ENCODE measurements at regions not wholly inside any gene's neighbourhood (a gene's known extent, or its start where the extent isn't known, plus 50 kb on each side); places are given as distances from the start of the nearest gene placed in this dataset.
"Not testable (repeated sequence)": the region's sequence is repeated elsewhere in the genome, so short reads cannot be mapped to it uniquely, and the experiment has no call there.

DNA sequence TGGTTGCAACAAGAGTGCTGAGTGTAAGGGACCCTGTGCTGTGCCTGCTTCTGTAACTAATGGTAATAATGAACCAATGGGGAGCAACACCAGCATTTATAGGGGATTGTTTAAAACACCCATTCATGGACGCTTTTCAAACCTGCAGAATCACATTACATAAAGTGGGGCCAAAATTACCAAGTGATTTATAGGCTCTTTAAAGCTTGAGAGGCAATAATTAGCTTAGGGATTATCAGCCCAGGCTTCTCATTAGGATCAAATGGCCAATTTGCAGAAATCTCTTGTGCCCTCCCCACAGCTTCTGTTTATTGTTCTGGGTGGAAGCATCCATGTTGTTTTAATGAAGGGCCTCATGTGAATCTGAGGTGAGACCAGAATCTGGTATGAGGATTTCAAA lies 125.5 kb downstream of the ZNF486 start:
- DNase-seq (ENCODE audit: low read depth): not testable (repeated sequence)

DNA sequence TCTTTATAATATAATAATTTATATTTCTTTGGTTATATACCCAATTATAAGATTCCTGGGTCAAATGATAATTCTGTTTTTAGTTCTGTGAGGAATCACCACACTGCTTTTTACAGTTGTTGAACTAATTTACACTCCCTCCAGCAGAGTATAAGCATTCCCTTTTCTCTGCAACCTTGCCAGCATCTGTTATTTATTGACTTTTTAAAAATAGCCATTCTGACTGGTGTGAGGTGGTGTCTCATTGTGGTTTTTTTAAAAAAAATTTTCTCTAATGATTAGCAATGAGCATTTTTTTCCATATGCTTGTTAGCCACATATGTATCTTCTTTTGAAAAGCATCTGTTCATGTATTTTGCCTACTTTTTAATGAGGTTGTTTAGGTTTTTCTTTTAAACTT lies 122.2 kb downstream of the ZNF486 start:
- DNase-seq (ENCODE audit: low read depth): no peak

DNA sequence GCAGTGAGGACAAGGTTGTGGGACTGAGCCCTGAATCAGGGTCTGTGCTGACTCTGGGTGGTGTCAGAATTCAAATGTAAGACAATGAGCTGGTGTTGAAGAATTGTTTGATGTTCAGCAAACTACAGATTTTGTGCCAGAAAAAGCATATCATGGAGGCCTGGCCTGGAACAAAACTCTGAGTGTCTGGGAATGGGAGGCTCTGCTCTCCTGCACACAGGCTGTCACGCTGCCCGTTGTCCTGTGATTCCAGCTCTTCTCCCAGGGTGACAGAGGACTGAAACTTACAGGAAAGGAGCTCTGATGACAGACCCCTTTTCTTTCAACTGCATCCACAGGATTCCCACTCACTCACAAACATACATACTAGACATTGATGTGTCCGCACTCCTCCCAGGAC lies 120.1 kb downstream of the ZNF486 start:
- DNase-seq (ENCODE audit: low read depth): no peak

DNA sequence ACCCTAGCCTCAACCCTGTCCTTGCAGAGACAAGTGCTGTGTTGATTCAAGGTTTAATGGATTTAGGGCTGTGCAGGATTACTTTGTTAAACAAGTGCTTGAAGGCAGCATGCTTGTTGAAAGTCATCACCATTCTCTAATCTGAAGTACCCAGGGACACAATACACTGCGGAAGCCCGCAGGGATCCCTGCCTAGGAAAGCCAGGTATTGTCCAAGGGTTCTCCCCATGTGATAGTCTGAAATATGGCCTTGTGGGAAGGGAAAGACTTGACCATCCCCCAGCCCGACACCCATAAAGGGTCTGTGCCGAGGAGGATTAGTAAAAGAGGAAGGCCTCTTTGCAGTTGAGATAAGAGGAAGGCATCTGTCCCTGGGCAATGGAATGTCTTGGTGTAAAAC lies 118.9 kb downstream of the ZNF486 start:
- DNase-seq (ENCODE audit: low read depth): not testable (repeated sequence)

DNA sequence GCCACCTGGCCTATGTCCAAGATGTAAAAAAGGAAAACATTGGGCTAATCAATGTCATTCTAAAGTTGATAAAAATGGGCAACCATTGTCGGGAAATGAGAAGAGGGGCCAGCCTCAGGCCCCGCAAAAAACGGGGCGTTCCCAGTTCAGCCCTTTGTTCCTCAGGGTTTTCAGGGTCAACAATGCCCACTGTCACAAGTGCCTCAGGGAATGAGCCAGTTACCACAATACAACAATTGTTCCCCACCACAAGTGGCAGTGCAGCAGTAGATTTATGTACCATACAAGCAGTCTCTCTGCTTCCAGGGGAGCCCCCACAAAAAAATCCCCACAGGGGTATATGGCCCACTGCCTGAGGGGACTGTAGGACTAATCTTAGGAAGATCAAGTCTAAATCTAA lies 112.5 kb downstream of the ZNF486 start:
- DNase-seq (ENCODE audit: low read depth): no peak

DNA sequence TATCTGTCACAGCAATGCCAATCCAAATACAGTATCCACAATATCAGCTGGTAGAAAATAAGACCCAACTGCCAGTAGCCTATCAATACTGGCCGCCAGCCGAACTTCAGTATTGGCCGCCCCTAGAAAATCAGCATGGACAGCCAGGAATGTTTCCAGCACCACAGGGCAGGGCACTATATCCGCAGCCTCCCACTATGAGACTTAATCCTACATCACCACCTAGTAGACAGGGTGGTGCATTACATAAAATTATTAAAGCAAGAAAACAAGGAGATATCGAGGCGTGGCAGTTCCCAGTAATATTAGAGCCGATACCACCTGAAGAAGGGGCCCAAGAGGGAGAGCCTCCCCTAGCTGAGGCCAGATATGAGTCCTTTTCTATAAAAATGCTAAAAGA lies 111.3 kb downstream of the ZNF486 start:
- DNase-seq (ENCODE audit: low read depth): no peak

DNA sequence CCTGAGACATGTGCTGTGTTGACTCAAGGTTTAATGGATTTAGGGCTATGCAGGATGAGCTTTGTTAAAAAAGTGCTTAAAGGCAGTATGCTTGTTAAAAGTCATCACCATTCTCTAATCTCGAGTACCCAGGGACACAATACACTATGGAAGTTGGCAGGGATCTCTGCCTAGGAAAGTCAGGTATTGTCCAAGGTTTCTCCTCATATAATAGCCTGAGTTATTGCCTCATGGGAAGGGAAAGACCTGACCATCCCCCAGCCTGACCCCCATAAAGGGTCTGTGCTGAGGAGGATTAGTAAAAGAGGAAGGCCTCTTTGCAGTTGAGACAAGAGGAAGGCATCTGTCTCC lies 109.7 kb downstream of the ZNF486 start:
- not testable (repeated sequence) for DNase-seq (ENCODE audit: low read depth)

DNA sequence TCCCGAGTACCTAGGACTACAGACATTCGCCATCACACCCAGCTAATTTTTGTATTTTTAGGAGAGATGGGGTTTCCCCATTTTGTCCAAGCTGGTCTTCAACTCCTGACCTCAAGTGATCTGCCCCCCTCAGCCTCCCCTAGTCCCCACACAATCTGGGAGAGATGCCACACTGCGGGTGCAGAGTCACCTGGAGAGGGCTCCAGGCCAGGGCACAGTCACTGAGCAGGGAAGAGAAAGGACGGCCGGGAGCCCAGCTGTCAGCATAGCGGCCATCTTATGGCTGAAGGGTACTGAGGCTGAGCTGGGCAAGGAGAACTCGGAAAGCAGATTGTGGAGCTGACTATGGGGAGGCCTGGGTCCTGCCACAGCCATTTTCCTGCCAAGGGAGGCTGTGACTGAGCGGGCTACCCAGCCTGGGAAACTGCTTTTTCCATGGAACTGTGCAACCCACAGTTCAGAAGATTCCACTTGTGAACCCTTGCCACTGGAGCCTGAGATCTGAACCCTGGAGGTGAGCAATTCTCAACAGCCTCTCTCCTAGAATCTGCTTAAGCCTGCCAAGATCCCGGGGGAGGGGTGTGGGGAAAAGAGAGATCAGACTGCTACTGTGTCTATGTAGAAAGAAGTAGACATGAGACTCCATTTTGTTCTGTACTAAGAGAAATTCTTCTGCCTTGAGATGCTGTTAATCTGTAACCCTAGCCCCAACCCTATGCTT lies 109.2 kb downstream of the ZNF486 start:
- no peak for DNase-seq (ENCODE audit: low read depth)

DNA sequence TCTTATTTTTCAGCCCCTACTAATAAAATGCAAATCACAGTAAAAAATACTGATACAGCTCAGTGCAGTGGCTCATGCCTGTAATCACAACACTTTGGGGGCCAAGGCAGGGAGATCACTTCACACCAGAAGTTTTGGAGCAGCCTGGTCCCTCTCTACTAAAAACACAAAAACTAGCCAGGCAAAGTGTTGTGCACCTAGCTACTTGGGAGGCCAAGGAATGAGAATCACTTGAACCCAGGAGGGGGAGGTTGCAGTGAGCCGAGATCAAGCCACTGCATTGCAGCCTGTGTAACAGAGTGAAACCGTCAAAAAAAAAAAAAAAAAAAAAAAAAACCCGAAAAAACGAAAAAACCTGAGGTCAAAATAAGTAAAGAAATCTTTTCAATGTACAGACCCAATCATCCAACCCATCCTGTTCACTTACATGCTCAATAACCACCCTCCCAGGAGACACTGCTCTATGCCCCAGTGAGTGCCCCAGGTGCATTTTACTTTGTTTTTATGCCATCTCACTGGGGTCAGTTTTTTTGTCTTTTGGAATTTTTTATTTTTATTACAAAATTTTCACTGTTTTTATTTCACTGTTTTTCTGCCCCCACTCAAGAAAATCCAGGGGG lies 107.0 kb downstream of the ZNF486 start:
- no peak for DNase-seq (ENCODE audit: low read depth)

DNA sequence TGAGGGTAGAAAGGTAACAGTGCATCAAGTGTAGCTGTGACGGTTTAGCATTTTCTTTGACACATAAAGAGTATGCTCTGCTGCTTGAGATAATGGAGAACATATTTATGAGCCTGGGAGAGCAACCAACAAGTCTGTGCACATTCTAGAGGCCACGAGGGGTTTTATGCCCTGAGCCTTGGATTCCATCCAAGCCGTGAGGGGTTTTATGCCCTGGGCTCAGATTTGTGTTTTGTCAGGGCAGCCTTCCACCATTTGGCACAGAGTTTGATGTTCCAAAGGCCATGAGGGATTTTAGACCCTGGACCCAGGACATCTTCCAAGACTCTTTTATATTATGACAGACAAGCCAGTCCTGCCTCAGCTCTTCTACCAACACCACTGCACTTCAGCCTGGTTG lies 106.4 kb downstream of the ZNF486 start:
- no peak for DNase-seq (ENCODE audit: low read depth)

DNA sequence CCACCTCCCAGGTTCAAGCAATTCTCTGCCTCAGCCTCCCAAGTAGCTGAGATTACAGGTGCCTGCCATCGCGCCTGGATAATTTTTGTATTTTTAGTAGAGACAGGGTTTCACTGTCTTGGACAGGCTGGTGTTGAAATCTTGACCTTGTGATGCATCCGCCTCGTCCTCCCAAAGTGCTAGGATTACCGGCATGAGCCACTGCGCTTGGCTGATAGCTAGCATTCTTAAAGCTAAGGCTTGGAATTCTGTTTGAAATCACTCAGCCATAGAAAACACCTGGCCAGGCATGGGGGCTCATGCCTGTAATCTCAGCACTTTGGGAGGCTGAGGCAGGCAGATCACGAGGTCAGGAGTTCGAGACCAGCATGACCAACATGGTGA lies 105.6 kb downstream of the ZNF486 start:
- not testable (repeated sequence) for DNase-seq (ENCODE audit: low read depth)

DNA sequence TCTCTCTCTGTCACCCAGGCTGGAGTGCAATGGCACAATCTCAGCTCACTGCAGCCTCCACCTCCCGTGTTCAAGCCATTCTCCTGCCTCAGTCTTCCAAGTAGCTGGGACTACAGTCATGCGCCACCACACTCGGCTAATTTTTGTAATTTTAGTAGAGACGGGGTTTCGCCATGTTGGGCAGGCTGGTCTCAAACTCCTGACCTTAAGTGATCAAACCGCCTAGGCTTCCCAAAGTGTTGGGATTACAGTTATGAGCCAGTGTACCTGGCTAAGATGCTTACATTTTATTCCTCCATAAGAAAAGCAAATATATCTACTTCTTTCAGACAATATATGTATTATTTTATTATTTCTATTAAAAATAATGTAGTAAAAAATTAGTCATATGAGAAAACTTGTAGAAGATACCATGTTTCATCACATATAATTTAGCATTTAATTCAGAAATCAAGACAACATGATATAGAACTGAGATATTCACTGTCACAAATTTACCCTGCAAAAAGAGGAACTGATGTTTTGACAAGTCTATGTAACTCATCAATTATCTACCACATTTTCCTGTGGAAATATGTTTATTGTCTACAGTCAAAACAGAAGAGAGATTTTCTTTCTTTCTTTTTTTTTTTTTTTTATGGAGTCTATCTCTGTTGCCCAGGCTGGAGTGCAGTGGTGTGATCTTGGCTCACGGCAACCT lies 105.1 kb downstream of the ZNF486 start:
- DNase-seq (ENCODE audit: low read depth): not testable (repeated sequence)

DNA sequence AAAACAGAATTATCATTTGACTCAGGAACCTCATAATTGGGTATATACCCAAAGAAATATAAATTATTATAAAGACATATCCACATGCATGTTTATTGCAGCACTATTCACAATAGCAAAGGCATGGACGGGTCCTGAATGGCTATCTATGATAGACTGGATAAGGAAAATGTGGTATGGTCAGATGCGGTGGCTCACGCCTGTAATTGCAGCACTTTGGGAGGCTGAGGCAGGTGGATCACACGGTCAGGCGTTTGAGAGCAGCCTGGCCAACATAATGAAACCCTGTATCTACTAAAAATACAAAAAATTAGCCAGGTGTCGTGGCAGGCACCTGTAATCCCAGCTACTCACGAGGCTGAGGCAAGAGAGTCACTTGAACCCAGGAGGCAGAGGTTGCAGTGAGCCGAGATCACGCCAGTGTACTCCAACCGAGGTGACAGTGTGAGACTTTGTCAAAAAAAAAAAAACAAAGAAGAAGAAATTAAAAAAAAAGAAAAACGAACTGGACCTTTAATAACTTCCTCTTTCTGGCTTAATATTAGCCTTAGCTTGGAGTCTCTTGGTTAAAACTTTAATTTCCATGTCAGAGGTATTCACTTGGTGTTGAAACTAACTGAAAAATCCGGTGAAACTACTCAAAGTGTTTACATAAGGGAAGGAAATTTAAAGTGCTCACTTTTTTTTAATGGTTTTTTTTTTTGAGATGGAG lies 104.4 kb downstream of the ZNF486 start:
- no peak for DNase-seq (ENCODE audit: low read depth)

DNA sequence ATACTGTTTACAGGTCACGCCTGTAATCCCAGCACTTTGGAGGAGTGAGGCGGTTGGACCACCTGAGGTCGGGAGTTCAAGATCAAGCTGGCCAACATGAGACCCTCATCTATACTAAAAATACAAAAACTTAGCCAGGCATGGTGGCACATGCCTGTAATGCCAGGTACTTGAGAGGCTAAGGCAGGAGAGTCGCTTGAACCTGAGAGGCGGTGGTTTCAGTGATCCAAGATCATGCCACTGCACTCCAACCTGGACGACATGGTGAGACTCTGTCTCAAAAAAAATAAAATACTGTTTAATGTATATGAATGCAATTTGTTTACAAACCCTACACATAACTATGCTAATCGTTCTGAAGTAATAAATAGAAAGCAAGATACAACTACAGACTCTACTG lies 102.4 kb downstream of the ZNF486 start:
- DNase-seq (ENCODE audit: low read depth): no peak

DNA sequence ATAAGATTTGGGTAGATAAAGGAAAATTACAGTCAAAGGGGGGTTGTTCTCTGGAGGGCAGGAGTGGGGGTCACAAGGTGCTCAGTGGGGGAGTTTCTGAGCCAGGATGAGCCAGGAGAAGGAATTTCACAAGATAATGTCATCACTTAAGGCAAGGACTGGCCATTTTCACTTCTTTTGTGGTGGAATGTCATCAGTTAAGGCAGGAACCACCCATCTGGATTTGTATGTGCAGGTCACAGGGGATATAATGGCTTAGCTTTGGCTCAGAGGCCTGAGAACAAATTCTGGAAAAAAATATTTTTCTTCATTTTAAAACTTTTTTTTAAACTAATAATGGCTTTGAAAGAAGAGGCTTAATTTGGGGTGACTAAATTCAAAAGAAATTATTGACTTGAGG lies 94.5 kb downstream of the ZNF486 start:
- not testable (repeated sequence) for DNase-seq (ENCODE audit: low read depth)

DNA sequence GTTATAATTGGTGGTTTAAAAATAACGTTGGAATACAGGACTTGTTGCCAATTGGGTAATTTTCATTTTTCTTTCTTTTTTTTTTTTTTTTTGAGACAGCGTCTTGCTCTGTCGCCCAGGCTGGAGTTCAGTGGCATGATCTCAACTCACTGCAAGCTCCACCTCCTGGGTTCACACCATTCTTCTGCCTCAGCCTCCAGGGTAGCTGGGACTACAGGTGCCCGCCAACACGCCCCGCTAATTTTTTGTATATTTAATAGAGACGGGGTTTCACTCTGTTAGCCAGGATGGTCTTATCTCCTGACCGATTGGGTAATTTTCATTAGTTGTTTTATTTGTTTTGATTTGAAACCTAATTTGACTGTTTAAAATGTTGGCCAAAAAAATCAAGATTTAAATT lies 93.7 kb downstream of the ZNF486 start:
- not testable (repeated sequence) for DNase-seq (ENCODE audit: low read depth)

DNA sequence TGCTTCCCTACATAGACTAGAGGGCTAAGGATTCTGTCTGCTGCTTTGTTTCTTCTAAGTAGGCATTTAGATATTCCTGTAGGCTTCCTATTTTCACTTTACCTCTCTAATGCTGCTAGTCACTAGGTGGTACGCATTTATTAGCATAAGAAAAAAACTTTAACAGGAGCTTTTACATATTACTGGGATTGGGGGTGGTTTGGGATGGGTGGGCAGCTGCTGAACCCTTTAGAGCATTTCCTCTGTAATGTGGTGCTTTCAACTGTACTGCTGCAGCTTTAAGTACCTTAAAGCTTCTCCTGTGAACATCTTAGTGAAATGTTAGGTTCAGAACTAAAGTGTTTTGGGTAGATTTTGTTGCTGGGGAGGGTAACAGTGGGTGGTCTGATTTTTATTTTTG lies 92.6 kb downstream of the ZNF486 start:
- no peak for DNase-seq (ENCODE audit: low read depth)

DNA sequence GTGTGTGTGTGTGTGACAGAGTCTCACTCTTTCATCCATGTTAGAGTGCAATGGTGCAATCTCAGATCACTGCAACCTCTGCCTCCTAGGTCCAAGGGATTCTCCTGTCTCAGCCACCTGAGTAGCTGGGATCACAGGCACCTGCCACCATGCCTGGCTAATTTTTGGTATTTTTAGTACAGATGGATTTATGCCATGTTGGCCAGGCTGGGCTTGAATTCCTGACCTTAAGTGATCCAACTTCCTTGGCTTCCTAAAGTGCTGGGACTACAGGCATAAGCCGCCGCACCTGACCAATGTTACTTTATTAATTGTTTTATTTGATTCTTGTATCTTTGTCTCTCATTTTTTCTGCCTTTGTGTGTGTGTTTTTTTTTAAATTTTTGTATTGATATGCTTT lies 89.6 kb downstream of the ZNF486 start:
- no peak for DNase-seq (ENCODE audit: low read depth)

DNA sequence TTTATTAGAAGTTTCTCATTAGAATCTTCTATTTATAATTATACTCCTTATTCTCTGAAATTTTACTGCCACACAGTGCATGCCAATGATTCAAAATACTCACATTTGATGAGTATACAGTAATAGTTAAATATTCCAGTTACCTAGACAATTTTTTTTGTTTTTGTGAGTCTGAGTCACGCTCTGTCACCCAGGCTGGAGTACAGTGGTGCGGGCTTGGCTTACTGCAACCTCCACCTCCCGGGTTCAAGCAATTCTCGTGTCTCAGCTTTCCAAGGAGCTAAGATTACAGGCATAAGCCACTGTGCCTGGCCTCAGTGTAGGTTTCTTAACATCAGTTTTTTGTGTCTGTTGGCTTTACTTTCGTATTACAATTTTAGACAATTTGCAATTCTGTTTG lies 87.1 kb downstream of the ZNF486 start:
- no peak for DNase-seq (ENCODE audit: low read depth)

DNA sequence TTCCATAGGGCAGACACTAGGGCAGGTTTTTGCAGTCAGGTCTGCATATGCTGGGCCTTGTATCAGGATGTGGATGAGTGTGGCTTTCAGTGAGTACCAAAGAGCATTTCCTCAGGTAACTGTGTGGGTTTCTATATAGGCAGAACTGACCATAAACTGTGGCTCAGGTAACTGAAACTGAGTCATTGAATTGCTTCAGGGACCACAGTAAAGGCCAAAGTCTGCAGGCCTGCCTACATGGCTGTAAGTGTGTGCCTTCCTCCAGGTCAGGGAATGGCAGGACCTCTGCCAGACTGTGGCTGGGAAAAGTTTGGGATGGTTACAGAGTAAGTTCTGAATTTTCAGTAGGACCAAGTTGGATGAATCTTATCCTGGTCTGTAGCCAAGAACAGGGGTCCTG lies 85.6 kb downstream of the ZNF486 start:
- DNase-seq (ENCODE audit: low read depth): no peak

DNA sequence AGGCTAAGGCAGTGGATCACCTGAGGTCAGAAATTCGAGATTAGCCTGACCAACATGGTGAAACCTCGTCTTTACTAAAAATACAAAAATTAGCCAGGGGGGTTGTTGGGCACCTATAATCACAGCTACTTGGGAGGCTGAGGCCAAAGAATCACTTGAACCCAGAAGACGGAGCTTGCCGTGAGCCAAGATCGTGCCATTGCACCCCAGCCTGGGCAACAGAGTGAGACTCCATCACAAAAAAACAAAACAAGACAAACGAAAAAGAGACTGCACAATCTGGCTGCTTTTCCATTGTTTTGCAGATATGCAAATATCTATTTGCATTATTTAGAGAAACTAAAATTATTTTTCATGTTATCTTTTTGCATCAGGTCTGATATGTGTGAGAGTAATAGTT lies 83.6 kb downstream of the ZNF486 start:
- no peak for DNase-seq (ENCODE audit: low read depth)

DNA sequence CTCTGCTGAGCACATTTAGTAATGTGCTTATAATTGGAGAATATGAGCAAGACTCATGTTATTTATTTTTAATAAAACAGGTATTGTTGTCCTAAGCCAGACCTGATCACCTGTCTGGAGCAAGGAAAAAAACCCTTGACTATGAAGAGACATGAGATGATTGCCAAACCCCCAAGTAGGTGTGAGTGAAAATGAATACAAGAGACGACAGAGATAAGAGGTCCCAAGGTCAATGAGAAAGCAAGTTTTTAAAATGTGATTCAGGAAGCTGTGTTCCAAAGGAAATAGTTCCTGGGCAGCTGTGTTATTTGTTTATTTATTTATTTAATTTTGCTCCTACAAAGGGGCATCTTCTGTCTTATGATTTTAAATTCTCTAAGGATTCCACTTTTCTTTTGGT lies 83.1 kb downstream of the ZNF486 start:
- no peak for DNase-seq (ENCODE audit: low read depth)

Measured in ELR (cell line).